ENCODE measurements at regions not wholly inside any gene's neighbourhood (a gene's known extent, or its start where the extent isn't known, plus 50 kb on each side); places are given as distances from the start of the nearest gene placed in this dataset.

DNA sequence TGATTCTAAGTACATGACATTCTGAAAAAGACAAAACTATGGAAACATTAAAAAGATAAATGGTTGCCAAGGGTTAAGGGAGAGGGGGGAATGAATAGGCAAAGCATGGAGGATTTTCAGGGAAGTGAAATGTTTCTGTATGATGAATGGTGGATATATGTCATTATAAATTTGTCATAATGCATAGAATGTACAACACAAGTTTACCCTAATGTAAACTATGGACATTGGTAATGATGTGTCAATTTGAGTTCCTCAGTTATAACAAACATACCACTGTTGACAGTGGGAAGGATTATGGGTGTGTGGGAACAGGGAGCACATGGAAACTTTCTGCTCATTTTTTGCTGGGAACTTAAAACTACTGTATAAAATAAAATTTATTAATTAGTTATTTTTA lies 427.1 kb upstream of the ESRRG start:
- TF ChIP-seq EZH2 (IDR thresholded peaks at IDR 0.05; ENCODE audit: insufficient read depth, poor library complexity, severe bottlenecking): no peak
- no peak for TF ChIP-seq EZH2phosphoT487 (IDR thresholded peaks at IDR 0.05; ENCODE audit: insufficient read depth, low read depth)

Data from GM23248 (cell line).